HFF-Myc (cell line): ENCODE measurements at regions not wholly inside any gene's neighbourhood (a gene's known extent, or its start where the extent isn't known, plus 50 kb on each side); places are given as distances from the start of the nearest gene placed in this dataset.

Experiments
- DNase-seq: peaks from one replicate; pipeline ENCODE4 v3.0.0-alpha.2; 2011; ENCODE audit warnings: low read depth; ENCODE audit errors: extremely low read depth
- H3K4me3 ChIP-seq: replicated peaks from 2 replicates; pipeline ENCODE4 v1.5.1; 2011; ENCODE audit warnings: low read depth, mild to moderate bottlenecking, control low read depth, low read length
- CTCF ChIP-seq: IDR thresholded peaks from 2 replicates; pipeline ENCODE4 v1.5.1; 2012; ENCODE audit warnings: mild to moderate bottlenecking, low read depth, low read length, control low read depth; ENCODE audit errors: missing control alignments

- TF ChIP-seq CTCF = no peak
- no peak for DNase-seq
- no peak overlapping the region for H3K4me3 ChIP-seq
These were observed 201.6 kb downstream of the EDEM1 start for GRCh38 chr3:5389057-5389456.

DNA sequence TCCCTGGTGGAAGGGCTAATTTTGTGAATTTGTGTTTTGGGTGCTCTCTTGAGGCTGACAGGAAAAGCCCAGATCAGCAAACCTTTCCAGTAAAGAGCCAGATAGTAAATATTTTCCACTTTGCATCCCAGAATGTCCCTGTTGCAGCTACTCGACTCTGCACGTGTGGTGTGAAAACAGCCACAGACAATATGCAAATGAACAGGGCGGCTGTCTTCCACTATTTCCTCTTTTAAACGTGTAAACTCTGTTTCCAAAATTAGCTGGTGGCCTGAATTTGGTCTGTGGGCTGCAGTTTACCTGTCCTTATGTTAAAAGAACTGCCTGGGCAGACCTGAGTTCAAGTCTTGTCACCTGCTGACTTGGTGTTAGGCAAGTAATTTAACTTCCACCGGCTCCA is 202.7 kb downstream of the EDEM1 start:
- H3K4me3 ChIP-seq = no peak overlapping the region
- TF ChIP-seq CTCF = no peak
- no peak for DNase-seq

- DNase-seq = no peak
- TF ChIP-seq CTCF = no peak
- no peak overlapping the region for H3K4me3 ChIP-seq
These were observed 203.6 kb downstream of the EDEM1 start for GRCh38 chr3:5390936-5391625.

- H3K4me3 ChIP-seq = no peak overlapping the region
- TF ChIP-seq CTCF = no peak
- DNase-seq = no peak
These were observed 213.5 kb downstream of the EDEM1 start for GRCh38 chr3:5401002-5401401.

DNA sequence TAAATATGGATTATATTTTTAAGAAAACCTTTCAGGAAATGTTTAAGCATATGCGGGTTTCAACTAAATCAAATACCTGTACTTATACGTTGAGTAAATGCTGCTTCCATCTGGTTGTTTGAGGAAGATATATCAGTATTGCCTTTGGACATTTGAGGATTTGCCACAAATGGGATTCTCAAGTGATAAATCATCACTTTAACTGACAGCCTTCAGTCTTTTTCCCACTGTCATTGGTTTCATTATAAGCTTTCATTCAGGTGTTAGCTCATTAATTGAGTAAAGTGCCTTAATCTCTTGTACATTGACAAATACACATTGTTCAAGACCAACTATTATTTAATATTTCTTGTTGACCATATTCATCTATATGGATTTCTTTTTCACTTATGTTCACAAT is 217.2 kb downstream of the EDEM1 start:
- no peak for DNase-seq
- no peak for TF ChIP-seq CTCF

GRCh38 chr3:5411786-5412185 is 224.3 kb downstream of the EDEM1 start:
- H3K4me3 ChIP-seq = no peak overlapping the region
- no peak for TF ChIP-seq CTCF
- no peak for DNase-seq

More for the DNA sequence above, 217.2 kb downstream of the EDEM1 start:
- no peak overlapping the region for H3K4me3 ChIP-seq

GRCh38 chr3:5423076-5423475 is 235.6 kb downstream of the EDEM1 start:
- DNase-seq = no peak
- no peak overlapping the region for H3K4me3 ChIP-seq
- no peak for TF ChIP-seq CTCF
